ENCODE measurements at regions not wholly inside any gene's neighbourhood (a gene's known extent, or its start where the extent isn't known, plus 50 kb on each side); places are given as distances from the start of the nearest gene placed in this dataset.
"Not testable (repeated sequence)": the region's sequence is repeated elsewhere in the genome, so short reads cannot be mapped to it uniquely, and the experiment has no call there.

DNA sequence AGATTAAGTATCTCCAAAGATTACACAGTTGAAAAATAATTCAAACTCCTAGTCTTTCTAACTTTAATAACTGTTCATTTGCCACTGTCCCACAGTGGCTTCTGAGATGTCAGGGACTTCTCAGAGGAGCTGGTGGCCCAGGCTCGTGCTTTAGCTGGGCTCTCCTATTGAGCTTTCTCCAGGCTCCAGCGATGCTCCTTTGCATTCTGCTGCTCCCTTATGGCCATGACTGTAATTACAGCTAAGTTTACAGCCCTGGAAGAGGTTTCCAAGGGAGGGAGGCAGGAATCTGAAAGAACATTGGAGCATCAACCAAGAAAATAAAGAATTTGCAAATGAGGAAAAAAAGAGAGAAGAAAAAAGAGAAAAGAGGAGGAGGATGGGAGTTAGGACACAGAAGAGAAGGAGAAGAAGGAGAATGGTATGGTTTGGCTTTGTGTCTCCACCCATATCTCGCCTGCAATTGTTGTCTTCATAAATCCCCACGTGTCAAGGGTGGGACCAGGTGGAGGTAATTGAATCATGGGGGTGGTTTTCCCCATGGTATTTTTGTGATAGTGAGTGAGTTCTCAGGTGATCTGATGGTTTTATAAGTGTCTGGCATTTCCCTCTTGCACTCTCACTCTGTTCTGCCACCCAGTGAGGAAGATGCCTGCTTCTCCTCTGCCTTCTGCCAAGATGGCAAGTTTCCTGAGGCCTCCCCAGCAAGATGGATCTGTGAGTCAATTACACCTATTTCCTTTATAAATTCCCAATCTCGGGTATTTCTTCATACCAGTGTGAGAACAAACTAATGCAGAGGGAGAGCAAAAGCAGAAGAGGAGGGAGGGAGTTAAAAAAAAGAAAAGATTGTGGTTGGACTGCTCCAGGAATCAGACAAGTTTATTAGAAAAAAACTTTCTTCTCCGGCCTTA is 857.0 kb downstream of the KCNA4 start:
- peak; percentile 82 for DNase-seq (ENCODE audit: low spot score)

DNA sequence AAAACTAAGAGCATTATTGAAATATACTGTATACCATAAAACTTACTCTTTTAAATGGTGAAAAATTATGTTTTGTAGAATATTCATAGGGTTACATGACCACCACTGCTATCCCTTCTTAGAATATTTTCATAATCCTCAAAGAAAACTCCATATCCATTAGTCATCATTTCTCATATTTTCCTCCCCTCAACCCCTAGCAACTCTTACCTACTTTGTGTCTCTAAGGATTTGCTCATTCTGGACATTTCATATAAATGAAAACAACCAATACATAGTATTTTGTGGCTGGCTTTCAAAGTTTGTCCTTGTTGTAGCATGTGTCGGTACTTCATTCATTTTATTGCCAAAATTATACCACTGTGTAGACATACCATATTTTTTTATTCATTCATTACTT is 863.8 kb downstream of the KCNA4 start:
- no peak for DNase-seq (ENCODE audit: low spot score)

DNA sequence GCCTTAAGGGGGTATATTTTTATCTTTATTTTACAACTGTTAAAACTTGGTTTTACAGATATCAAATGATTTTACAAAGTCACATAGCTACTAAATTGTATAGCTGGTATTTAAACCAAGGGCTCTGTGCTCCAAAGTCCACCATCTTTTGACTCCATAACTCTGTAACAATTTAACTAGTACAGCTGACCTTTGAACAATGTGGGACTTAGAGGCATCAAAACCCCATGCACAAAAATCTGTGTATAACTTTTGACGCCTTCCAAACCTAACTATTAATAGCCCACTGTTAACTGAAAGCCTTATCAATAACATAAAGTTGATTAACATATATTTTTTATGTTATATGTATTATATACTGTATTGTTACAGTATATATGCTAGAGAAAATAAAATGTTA is 874.3 kb downstream of the KCNA4 start:
- DNase-seq (ENCODE audit: low spot score) = not testable (repeated sequence)

DNA sequence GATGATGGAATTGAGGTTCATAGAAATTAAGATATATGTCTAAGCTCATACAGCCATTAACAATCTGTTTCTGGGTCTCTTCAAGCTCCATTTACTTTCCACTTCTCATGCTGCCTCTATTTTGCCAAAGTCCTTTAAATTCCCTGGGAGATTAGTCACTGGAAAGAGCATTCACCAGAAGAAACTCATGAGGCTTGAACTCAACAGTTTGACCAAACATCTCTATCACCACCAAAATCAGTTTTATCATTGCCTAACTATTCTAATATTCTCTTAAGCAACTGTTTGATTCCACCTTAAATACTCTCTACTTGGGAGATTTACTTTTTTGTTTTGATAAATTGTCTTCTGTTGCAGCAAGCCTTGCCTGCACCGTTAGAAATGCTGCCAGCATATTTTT is 881.3 kb downstream of the KCNA4 start:
- peak; percentile 63 for DNase-seq (ENCODE audit: low spot score)

DNA sequence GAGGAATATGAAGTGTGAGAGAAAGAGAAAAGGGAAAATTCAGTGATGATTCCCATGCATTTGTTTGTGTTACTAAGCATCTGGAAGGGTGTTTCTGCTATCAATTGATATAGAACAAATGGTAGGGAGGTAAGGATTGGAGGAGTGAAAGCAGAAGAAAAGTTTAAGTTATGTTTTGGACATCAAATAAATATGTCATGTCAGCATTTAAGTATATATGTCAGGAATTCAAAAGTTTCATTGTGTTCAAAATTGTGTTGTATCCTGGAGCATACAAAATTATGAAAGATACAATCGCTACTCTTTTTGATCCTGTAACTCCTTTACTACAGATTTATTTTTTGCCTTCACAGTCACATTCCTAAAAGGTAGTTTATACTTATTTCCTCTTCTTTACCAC is 885.8 kb downstream of the KCNA4 start:
- DNase-seq (ENCODE audit: low spot score) = no peak

DNA sequence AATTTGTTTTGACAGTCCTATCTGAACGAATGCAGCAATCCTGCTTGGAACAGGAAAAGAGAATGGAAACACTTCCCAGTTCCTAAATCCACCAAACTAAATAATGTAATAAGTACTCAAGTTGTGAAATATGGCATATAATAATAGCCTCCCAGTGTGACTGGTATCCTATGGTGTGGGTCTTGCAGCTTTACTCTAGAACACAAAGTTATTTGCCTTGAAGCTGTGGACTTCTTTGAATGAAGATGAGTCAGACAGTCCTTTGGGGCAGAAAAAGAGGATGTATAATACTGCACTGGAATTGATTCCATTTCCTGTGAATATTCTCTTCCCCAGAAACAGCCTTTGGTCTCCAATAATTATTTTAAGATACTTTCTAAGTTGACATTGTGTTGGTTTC is 887.0 kb downstream of the KCNA4 start:
- peak; percentile 9 for DNase-seq (ENCODE audit: low spot score)

DNA sequence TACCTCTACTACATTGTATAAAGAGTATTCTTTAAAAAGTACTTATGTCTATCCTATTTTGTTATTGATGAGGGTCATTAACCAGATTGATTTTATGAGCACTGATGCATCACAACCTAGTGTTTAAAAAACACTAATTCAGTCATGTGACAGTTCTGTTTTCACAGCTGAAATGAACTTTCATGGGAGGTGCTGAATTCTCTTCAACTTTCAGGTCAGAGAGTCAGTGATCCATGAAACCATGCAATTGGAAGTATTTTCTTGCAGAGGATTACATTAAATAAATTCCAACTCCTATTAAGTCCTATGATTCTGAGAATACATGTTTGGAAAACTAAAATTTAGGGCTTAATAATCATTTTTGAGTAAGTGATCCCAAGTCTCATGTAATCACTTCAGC is 889.4 kb downstream of the KCNA4 start:
- DNase-seq (ENCODE audit: low spot score) = no peak

DNA sequence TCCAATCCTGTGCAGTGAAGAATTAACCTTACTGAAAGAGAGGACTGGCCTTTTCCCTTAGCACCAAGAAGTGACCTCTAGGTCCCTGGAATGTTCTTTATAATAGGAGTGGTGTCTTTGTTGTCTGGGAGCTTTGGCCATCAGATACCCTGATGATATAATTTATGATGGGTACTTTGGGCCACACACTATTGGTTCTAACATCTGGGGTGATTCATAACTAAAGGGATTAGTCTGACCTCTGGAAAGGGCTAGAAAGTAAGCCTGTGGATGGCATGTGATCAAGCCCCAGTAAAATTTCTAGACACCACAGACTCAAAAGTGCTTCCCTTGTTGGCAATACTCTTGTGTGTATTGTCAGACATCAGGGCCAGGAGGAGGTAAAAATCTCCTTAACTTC is 891.2 kb downstream of the KCNA4 start:
- DNase-seq (ENCODE audit: low spot score) = peak; percentile 7

DNA sequence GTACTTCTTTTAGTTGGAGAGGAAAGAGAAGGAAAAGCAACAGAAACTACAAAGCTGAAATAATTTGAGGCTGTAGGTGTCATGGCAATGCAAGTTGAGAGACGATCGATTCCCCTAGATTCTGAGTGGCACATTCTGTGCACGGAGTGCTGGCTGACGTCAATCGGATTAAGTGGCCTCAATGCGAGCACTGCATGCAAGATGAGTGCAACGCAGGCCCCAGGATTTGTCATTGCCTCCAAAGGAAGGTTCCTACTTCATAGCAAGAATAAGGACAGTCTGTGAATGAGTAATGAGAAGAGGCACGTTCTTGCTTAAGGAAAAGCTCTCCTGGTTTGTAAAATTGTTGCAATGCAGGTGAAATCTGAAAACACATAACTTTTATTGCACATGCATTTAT is 892.4 kb downstream of the KCNA4 start:
- DNase-seq (ENCODE audit: low spot score) = no peak

DNA sequence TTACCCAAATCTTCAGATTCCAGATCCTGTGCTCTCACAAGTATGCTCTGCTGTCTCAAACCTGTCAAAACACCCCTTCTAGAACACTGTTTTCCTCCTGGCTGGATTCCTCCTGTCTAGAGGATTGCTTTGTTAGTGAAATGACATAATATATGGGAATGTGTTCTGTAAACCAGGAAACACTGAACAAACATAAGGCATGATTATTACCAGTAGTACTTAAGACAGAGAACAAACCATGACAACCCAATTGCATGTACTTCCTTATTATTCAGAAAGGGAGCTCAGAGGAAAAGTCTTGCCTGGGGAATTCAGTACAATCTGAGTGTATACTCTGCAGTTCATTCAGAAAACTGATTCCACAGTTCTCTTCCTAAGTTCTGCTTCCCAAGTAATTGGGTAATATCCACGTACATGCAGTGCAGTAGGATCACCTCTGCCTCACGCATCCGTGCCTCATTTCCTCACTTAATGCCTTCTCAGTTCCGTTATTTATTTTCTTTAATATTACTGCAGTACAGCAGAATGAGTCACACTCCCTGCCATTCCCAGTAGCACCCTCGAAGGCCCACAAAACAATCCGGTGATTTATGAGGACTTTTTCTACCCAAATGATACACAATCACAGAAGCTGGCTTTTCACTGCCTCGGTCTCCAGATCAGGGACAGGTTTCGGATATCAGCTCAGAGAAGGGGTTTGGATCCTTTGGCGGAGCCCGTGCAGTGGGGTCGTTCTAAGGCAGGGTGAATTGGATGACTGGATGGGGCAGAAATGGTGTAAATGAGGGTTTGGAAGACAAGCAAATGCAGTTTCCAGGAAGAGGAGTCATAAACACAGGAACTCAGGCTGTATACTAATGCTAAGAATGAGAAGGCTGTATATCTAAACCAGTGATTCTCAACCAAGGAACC is 896.9 kb downstream of the KCNA4 start:
- peak; percentile 61 for DNase-seq (ENCODE audit: low spot score)

DNA sequence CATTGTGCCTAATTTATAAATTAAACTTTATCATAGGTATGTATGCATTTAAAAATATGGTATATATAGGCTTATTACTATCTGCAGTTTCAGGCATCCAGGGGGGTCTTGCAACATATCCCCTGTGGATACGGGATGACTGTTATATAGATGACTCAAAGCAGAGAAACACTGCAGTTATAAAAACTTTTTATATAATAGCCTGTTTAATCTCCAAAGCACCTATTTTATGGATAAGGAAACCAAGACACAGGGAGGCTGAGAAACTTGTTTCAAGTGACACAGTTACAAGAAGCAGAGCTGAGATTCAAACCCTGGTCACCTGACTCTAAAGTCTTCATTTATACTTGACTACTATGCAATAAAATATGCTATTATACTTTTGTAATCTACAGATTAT is 897.7 kb downstream of the KCNA4 start:
- no peak for DNase-seq (ENCODE audit: low spot score)

DNA sequence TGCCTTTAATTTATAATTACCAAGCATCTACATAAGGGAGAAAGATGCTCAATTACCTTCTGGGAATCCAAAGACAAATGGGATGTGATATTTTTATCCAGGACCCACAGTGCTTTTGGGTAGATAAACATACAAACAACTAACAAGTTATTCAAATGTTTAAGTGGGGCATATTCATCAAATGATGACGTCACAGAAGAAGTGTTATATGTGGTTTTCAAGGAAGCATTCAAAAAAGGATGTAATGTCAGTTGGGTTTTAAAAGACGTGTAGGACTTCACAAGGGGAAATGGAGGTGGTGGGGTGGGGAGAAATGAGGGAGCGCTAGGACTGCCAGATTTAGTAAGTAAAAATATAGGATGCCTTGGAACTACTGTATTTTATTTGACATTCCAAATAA is 915.9 kb downstream of the KCNA4 start:
- no peak for DNase-seq (ENCODE audit: low spot score)

DNA sequence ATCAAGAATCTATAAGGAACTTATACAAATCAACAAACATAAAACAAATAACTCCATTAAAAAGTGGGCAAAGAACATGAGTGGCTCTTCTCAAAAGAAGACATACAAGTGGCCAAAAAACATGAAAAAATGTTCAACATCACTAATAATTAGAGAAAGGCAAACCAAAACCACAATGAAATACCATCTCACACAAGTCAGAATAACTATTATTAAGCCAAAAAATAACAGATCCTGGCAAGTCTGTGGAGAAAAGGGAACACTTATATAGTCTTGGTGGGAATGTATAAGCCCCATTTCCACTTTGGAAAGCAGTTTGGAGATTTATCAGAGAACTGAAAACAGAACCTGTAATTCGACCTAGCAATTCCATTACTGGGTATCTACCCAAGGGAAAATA is 921.0 kb downstream of the KCNA4 start:
- DNase-seq (ENCODE audit: low spot score) = no peak

DNA sequence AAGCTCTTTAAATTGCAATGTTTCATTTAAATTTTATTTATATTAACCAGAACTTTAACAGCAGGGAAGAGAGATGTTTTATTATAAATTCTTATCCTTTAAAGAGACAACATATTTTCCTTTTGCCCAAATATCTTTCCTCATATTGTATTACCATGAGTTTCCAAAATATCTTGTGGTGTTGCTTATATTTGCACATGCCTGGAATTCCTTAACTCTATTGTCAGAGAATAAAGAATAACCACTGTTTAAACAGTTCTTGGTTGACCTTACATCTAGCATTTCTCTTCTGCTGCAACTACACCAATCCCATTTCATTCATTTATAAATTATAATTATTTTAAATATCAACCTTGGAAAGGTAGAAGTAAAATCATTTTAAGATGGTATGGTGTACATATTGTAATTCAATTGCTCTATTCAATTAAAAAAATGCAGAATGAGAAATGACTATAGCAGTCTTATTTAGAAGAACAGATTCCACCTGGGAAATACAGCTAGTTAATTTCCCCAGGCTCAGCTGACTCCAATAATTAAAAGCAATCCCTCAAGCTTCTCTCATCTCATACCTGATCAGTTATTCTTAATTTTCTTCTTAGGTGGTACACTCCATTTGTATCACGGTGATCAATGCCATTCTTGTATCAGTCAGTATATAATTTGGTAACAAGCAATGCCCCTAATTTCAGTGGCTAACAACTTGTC is 923.3 kb downstream of the KCNA4 start:
- DNase-seq (ENCODE audit: low spot score) = peak; percentile 65

DNA sequence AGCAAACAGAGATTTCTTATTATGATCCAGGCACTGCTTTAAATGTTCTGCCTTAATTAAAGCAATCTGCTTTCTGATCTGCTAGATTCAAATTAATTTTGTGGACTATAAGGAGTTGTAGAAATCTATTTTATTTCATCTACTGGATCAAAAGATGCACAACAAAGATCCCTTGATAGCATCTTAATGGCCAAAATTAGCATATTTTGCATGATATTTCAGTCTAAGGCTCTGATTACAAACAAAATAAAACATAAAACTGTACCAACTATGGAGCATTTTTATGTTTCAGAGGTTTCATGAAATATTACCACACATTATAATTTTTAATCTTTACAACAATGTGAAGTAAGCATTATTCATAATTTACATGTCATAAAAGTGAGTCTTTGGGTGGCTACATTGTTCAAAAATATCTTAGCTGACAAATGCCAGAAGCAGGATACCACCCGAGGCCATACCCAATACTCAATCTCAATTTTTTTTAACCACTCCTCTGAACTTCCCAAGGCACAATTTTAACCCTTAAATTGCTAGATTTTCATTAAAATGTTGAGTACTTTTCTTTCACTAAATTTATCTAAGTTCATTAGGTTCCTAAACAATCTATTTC is 929.5 kb downstream of the KCNA4 start:
- no peak for DNase-seq (ENCODE audit: low spot score)

DNA sequence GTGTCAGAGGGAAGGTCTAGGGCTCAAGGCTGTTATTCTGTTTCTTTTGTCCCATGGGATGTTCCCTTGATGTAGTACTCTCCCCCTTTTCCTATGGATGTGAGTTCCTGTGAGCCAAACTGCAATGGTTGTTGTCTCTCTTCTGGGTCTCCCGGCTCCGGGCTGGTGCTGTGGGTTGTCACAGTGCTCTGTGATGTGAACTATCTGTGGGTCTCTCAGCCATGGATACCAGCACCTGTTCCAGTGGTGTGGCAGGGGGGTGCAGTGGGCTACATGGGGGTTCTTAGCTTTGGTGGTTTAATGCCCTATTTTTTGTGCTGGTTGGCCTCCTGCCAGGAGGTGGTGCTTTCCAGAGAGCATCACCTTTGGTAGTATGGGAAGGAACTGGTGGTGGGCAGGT is 941.1 kb downstream of the KCNA4 start:
- no peak for DNase-seq (ENCODE audit: low spot score)

DNA sequence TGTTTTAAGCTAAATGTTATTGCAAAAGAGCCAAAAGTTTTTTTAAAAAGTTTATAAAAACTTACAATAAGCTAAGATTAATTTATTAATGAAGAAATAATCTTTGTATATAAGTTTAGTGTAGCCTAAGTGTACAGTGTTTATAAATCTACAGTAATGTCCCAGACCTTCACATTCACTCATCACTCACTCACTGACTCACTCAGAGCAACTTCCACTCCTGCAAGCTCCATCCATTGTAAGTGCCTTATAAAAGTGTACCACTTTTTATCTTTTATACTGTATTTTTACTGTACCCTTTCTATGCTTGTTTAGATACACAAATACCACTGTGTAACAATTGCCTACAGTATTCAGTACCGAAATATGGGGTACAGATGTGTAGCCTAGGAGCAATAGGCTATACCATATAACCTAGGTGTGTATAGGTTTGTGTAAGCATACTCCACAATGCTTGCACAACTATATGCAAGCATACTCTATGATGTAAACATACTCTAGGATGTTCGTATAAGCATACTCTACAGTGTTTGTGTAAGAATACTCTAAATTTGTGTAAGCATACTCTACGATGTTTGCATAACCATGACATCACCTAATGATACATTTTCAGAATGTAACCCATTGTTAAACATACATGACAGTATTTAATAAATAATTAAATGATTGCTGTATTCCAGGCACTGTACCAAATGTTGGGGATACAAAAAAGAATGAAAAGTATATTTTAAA is 953.0 kb downstream of the KCNA4 start:
- DNase-seq (ENCODE audit: low spot score) = no peak

DNA sequence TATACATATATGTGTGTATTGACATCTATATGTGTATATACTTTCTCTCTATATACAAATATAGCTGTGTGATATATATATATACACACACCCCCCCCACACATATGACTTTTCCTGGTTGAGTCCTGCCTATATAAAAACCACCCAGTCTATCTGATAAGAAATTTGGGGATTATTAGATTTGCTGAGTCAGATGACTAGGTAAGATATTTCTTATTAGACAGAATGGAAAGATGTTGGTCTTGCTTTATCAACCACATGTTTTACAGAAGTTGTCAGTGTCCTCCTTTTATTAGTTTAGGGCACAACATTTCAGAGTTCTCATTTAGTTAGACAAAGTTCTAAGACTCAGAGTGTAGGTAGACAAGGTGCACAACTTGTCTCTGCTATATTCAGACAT is 953.3 kb downstream of the METTL15 start:
- DNase-seq (ENCODE audit: low spot score) = no peak

DNA sequence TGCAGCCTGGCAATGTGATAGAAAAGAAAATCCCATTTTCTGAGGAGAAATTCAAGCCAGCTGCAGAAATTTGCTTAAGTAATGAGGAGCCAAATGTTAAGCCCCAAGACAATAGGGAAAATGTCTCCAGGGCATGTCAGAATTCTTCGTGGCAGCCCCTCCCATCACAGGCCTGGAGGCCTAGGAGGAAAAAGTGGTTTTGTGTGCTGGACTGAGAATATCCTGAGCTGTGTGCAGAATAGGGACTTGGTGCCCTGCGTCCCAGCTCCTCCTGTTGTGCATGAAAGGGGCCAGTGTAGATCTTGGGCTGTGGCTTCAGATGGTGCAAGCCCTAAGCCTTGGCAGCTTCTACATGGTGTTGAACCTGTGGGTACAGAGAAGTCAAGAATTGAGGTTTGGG is 948.3 kb downstream of the METTL15 start:
- not testable (repeated sequence) for DNase-seq (ENCODE audit: low spot score)

DNA sequence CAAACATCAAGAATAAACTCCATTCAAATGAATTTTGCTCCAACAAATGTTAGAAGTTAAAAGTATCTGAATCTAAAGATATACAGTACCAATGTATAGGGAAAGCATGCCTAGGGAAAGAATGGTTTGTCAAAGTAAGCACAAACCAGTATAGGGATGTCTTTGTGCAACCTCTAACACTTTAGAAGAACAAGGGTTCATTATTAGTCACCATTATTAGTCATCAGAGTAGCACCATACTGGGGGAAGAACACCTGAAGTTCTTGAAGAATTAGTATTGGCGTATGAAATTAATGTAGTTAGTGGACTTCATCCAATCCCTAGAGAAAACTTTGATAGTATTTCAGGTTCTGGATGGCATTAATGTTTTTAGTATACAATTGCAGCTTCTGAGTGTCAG is 943.7 kb downstream of the METTL15 start:
- DNase-seq (ENCODE audit: low spot score) = no peak

DNA sequence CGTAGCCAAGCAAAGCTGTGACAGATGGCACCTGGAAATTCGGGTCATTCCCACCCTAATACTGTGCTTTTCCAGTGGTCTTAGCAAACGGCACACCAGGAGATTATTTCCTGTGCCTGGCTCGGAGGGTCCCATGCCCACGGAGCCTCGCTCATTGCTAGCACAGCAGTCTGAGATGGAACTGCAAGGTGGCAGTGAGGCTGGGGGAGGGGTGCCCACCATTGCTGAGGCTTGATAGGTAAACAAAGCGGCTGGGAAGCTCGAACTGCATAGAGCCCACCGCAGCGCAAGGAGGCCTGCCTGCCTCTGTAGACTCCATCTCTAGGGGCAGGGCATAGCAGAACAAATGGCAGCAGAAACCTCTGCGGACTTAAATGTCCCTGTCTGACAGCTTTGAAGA is 942.8 kb downstream of the METTL15 start:
- not testable (repeated sequence) for DNase-seq (ENCODE audit: low spot score)

Measured in AG20443 (cell line).